ENCODE measurements at regions not wholly inside any gene's neighbourhood (a gene's known extent, or its start where the extent isn't known, plus 50 kb on each side); places are given as distances from the start of the nearest gene placed in this dataset.

DNA sequence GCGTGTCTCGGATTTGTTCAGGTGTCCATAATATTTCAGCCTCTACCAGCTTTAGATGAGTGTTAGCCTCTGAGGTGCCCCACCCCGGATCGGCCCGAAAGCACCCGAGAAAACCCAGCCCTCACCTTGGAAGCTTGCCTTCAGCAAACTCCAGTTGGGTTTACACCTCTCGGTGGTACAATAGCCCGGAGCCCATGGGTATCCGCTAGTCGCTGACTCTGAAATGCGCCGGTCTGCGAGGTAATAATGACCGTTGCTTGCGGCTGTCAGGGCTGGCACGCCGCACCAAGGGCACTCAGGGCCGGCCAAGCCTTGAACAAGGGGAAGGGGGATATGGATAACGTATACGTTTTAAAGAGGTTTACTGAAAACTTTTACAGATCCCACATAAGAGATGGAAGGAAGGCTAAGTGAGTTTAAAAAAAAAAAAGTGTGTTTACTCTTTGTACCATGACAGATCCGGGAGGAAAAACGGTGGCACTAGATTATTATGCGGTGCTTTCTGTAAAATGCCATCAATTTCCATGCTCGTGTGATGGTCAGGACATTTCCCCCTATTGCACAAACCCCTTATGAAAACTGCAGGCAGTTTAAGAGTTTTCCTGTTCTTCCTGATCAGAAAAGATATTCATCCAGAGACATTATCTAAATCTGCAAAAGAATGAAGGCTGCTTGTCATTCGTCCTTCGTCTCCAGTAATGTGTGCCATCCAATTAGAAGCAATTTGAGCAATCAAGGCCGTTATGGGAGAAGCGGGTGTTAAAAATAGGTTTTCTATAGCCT lies 124.2 kb downstream of the TMEM161B start:
- DNase-seq (ENCODE audit: low read depth): no peak

DNA sequence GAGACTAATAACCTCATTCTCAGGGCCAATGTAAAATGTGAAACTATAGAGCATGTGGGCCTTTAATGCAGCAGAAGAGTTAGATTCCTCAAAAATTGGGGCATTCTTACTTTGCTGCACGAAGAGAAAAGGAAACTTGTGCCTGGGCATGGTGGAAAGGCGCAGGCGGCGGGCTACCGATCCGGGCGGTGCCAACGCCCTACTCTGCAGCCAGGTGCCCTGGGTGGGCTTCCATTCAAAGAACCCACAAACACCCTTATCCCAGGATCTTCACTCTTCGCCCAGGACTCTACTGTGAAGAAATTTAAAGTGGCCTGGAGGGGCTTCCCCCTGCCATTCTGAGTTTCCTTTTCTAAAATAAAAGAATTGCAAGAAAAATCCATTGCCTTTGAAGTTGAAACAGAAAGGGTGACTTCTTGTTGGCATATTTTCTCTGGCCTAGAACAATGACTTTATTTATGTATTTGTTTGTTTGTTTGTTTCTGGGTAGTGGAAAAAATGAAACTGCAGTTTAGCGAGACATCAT lies 124.9 kb downstream of the TMEM161B start:
- no peak for DNase-seq (ENCODE audit: low read depth)

DNA sequence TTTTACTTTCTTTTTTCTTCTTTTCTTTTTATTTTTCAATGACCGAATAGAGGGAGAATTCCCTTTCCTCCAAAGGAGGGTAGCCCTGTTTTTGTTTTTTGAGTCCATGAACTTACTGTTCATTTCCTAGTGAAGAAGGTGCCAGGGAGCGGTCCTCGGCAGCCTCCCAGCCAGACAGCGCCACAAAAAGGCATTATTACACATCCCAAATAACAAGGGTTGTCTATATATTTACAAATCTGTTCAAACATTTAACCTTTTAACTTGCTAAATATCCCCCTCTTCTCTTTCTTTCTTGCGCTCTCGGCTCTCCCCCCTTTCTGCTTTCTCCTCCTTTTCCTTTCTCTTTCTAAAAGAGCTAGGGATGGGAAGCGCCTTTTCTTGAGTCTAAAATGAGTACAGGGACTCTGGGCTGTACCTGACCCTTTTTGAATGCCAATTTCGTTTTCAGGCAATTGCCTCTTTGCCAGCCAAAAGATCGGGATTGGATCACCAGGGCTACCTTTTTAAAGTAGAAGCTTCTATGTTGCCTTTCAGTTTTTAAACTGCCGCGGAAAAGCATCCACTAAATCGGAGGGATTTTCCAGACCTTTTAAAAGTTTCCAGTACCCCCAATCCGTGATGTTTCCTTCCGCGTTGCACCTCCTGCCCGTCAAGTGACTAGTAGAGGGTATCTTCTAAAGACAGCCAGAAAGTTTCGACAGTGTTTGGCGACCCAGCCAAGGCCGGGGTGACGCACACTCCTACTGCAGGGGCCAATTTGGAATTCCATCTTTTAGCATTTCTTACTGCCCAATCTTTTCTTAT lies 125.6 kb downstream of the TMEM161B start:
- DNase-seq (ENCODE audit: low read depth): no peak

GRCh38 chr5:88142636-88142885 lies 126.1 kb downstream of the TMEM161B start:
- DNase-seq (ENCODE audit: low read depth): no peak

DNA sequence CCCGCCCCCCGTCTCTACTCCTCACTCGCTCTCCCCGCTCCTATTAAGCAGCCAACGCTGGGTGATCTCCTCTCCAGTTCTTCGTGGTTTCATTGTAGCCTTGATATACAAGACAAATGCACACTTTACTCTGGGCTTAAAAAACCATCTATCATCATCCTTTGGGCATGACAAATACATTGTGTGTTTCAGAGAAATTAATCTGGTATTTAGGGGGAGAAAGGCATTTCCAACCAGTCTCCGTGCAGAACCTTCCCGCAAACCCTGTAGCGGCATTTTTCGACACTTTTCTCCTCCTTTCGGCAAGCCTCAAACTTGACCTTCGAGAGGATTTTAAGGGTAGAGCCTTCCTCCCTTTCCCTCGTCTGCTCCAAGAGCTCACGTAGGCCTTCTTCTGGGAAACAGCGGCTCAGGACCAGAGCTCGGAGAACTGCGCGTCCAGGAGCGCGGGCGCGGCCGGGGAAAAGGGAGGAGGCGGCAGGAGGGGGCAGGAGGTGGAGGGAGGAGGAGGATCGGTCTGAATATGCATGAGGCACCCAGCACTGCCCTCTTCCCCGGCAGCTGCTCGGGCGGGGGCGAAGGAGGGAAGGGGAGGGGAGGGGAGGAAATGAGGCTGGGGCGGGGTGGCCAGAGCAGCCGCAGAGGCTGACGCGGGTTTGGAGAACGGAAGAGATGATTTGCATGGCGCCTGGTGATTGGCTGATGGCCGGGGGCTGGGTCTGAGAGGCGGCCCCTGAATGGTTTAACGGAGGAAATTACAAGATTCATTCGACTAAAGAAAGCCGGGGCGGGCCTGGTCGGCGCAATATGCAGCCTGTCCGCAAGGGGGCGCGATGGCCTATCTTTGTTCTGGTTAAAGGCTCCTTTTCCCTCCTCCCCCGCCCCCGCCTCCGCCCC lies 127.5 kb downstream of the TMEM161B start:
- peak; percentile 57 for DNase-seq (ENCODE audit: low read depth)

GRCh38 chr5:88140396-88140855 lies 128.2 kb downstream of the TMEM161B start:
- no peak for DNase-seq (ENCODE audit: low read depth)

DNA sequence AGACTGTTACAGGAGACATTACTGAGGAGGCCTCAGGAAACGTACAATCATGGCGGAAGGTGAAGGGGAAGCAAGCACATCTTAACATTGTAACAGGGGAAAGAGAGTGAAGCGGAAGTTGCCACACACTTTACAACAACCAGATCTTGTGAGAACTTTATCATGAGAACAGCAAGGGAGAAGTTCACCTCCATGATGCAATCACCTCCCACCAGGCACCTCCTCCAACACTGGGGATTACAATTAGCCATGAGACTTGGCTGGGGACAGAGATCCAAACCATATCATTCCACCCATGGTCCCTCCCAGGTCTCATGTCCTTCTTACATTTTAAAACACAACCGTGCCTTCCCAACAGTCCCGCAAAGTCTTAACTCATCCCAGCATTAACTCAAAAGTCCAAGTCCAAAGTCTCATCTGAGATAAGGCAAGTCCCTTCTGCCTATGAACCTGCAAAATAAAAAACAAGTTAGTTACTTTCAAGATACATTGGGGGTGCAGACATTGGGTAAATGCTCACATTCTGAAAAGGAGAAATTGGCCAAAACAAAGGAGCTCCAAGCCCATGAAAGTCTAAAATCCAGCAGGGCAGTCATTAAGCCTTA lies 138.3 kb downstream of the TMEM161B start:
- DNase-seq (ENCODE audit: low read depth): no peak

GRCh38 chr5:88128813-88129212 lies 139.8 kb downstream of the TMEM161B start:
- DNase-seq (ENCODE audit: low read depth): no peak

GRCh38 chr5:88119535-88120125 lies 149.0 kb downstream of the TMEM161B start:
- no peak for DNase-seq (ENCODE audit: low read depth)

GRCh38 chr5:88118179-88118578 lies 150.5 kb downstream of the TMEM161B start:
- no peak for DNase-seq (ENCODE audit: low read depth)

DNA sequence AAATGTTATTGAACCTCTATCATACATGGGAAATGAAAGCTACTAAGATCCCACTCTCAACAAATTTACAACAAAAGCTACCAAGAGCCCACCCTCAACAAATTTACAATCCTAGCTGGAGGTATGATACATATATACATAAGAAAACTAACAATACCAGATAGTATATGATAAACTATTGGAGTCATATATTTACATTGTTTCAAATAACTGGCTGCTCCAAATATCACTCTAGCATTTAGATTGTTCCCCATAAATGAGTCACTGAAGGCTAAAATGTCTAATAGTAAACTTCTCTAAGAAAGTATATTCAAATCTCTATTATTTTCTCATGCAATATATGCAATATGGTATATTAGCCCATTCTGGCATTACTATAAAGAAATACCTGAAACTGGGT lies 151.1 kb downstream of the TMEM161B start:
- no peak for DNase-seq (ENCODE audit: low read depth)

- DNase-seq (ENCODE audit: low read depth): no peak
Observed at GRCh38 chr5:88116396-88116795, 152.2 kb downstream of the TMEM161B start.

DNA sequence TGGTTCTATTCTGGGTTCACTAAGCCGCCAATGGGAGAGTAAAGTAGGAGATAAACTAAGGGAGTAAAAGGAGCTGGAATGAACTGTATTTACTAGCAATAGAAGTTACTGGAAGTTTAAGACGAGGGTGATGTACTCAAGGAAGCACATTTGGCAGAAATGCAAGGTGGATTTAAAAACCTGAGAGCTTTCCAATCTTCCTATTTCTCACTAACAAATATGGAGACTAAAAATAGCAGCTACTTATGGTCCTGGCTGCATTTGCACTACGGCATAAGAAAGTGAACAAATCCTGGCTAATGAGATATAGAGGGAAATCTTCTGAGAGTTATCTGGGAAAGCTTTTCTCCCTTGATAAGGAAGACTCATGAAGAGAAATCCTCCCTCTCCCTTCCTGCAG lies 153.4 kb downstream of the TMEM161B start:
- DNase-seq (ENCODE audit: low read depth): no peak

- DNase-seq (ENCODE audit: low read depth): no peak
Observed at GRCh38 chr5:88113429-88113828, 155.2 kb downstream of the TMEM161B start.

GRCh38 chr5:88109818-88110217 lies 158.8 kb downstream of the TMEM161B start:
- DNase-seq (ENCODE audit: low read depth): no peak

DNA sequence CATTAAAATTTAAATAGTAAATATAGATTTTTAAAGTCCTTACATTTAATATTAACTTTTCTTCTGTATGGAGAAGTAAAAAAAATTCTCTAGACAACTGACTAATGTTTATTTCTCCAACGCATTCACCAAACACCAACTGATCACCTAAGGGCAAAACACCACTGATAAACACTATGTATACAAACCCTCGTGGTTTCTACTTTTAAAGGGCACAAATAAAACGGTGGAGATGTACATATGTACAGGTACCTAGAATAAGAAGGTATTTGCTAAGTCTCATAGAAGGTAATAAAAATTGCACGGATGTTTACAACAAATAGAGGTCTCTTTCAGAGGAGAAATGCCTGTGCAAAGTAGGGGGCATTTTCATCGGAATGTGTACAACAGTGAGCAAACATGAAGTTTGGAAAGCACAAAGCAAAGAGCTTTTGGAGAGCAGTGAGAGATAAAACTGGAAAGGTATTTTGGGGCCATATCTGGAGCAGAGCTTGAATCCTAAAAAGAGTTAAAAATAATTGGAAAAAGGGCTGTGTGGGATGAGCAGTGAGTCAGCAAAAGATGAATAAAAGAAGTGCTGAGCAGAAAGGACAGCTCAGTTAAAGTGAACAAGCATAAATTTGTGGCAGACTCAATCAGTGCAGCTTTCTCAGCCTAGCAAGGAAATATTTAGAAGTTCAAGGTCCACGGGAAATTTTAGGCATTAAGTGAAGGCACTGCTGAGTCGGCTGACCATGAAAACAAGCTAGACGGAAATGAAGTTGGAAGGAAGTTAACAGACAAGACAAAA lies 160.0 kb downstream of the TMEM161B start:
- DNase-seq (ENCODE audit: low read depth): no peak

GRCh38 chr5:88094906-88095496 lies 173.6 kb downstream of the TMEM161B start:
- no peak for DNase-seq (ENCODE audit: low read depth)

DNA sequence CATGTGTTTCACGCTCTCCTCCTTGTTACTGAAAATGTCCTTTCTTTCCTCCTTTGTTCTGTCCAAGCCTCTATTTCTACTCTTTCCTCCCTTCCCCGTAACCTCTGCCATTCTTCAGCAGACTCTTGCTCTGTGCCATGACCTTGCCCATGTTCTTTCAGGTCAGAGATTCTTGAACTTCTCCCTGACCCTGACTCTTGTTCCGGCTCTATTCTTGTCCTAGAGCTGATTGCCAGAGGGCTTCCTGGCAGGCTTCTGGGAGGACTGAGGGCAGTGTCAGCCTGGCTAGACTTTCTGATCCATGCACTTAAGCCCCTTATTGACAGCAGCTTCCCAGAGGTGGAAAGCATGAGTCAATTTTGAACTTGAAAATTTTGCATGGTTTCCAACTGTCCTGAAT lies 174.2 kb downstream of the TMEM161B start:
- DNase-seq (ENCODE audit: low read depth): no peak

DNA sequence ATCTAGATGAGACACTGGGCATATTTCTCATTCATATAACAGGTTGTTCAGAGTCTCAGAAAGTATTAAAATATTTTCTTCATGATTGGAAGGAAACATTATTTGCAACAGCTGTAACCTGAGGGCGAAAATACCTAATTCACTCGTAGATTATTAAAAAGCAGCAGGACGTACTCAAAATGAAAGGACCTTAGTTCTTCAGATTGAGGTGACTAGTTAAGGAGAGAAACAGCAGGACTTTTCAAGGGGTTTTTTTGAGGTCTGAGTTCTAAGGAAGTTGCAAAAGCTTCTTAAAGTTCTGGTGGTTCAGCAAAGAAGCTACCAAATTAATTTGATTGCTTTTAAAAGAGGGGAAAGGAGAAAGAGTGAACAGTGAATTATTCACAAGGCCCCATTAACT lies 174.9 kb downstream of the TMEM161B start:
- no peak for DNase-seq (ENCODE audit: low read depth)

- DNase-seq (ENCODE audit: low read depth): no peak
Observed at GRCh38 chr5:88092958-88093605, 175.6 kb downstream of the TMEM161B start.

Measured in activated T-cell treated with anti-CD3 and anti-CD28 coated beads for 1 hour (primary cell).